ENCODE measurements at regions not wholly inside any gene's neighbourhood (a gene's known extent, or its start where the extent isn't known, plus 50 kb on each side); places are given as distances from the start of the nearest gene placed in this dataset.
"Not testable (repeated sequence)": the region's sequence is repeated elsewhere in the genome, so short reads cannot be mapped to it uniquely, and the experiment has no call there.

- TF ChIP-seq, protein P1, sequence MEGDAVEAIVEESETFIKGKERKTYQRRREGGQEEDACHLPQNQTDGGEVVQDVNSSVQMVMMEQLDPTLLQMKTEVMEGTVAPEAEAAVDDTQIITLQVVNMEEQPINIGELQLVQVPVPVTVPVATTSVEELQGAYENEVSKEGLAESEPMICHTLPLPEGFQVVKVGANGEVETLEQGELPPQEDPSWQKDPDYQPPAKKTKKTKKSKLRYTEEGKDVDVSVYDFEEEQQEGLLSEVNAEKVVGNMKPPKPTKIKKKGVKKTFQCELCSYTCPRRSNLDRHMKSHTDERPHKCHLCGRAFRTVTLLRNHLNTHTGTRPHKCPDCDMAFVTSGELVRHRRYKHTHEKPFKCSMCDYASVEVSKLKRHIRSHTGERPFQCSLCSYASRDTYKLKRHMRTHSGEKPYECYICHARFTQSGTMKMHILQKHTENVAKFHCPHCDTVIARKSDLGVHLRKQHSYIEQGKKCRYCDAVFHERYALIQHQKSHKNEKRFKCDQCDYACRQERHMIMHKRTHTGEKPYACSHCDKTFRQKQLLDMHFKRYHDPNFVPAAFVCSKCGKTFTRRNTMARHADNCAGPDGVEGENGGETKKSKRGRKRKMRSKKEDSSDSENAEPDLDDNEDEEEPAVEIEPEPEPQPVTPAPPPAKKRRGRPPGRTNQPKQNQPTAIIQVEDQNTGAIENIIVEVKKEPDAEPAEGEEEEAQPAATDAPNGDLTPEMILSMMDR (IDR thresholded peaks at IDR 0.05; ENCODE audit: poor library complexity, severe bottlenecking), result not testable (repeated sequence)
- TF ChIP-seq MXI1 (conservative IDR thresholded peaks at IDR 0.05; ENCODE audit: poor library complexity, severe bottlenecking); RAD21 (conservative IDR thresholded peaks at IDR 0.05); TAF1 (IDR thresholded peaks at IDR 0.05; ENCODE audit: low read depth); POLR2AphosphoS5 (IDR thresholded peaks at IDR 0.05); EZH2 (IDR thresholded peaks at IDR 0.05; ENCODE audit: borderline replicate concordance, insufficient read depth, low read length, poor library complexity, severe bottlenecking); EP300 (conservative IDR thresholded peaks at IDR 0.05; ENCODE audit: poor library complexity, severe bottlenecking); SMC3 (conservative IDR thresholded peaks at IDR 0.05; ENCODE audit: poor library complexity): not testable (repeated sequence)
- TF ChIP-seq, protein P2, sequence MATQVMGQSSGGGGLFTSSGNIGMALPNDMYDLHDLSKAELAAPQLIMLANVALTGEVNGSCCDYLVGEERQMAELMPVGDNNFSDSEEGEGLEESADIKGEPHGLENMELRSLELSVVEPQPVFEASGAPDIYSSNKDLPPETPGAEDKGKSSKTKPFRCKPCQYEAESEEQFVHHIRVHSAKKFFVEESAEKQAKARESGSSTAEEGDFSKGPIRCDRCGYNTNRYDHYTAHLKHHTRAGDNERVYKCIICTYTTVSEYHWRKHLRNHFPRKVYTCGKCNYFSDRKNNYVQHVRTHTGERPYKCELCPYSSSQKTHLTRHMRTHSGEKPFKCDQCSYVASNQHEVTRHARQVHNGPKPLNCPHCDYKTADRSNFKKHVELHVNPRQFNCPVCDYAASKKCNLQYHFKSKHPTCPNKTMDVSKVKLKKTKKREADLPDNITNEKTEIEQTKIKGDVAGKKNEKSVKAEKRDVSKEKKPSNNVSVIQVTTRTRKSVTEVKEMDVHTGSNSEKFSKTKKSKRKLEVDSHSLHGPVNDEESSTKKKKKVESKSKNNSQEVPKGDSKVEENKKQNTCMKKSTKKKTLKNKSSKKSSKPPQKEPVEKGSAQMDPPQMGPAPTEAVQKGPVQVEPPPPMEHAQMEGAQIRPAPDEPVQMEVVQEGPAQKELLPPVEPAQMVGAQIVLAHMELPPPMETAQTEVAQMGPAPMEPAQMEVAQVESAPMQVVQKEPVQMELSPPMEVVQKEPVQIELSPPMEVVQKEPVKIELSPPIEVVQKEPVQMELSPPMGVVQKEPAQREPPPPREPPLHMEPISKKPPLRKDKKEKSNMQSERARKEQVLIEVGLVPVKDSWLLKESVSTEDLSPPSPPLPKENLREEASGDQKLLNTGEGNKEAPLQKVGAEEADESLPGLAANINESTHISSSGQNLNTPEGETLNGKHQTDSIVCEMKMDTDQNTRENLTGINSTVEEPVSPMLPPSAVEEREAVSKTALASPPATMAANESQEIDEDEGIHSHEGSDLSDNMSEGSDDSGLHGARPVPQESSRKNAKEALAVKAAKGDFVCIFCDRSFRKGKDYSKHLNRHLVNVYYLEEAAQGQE (IDR thresholded peaks at IDR 0.05; ENCODE audit: borderline replicate concordance), result not testable (repeated sequence)
Measured at GRCh38 chr11:12595089-12595847, 79.0 kb upstream of the TEAD1 start.

All from neural cell (in vitro differentiated cells).